ENCODE measurements at regions not wholly inside any gene's neighbourhood (a gene's known extent, or its start where the extent isn't known, plus 50 kb on each side); places are given as distances from the start of the nearest gene placed in this dataset.
"Not testable (repeated sequence)": the region's sequence is repeated elsewhere in the genome, so short reads cannot be mapped to it uniquely, and the experiment has no call there.

GRCh38 chr2:132259276-132259675, 97.5 kb upstream of the ANKRD30BL start:
- H3K9ac ChIP-seq (ENCODE audit: low read length); DNase-seq; H3K18ac ChIP-seq (ENCODE audit: low read length); H3K4me2 ChIP-seq (ENCODE audit: low read length); H3K27ac ChIP-seq (ENCODE audit: low read depth, low read length); H4K5ac ChIP-seq (ENCODE audit: low read length); H2BK120ac ChIP-seq (ENCODE audit: low read depth, low read length); H3K4me1 ChIP-seq (ENCODE audit: control insufficient read depth, low read depth, low read length); H3K4me3 ChIP-seq (ENCODE audit: low read length); H3K36me3 ChIP-seq (ENCODE audit: control insufficient read depth, insufficient read depth, low read length); H3K79me2 ChIP-seq (ENCODE audit: control insufficient read depth, insufficient read depth, low read length); H3K23ac ChIP-seq (ENCODE audit: low read length); H2BK5ac ChIP-seq (ENCODE audit: low read length); H2AK5ac ChIP-seq (ENCODE audit: low read length); H3K56ac ChIP-seq (ENCODE audit: low read length); H3K27me3 ChIP-seq (ENCODE audit: insufficient read depth, low read length, poor library complexity); H2BK15ac ChIP-seq (replicated peaks; ENCODE audit: low read depth); H3K4ac ChIP-seq (ENCODE audit: low read depth, low read length); H4K8ac ChIP-seq (ENCODE audit: low read depth, low read length); H3K79me1 ChIP-seq (ENCODE audit: low read length): not testable (repeated sequence)
- WGBS (ENCODE audit: extremely low coverage, insufficient coverage, low lambda C conversion rate), result no CpG with 5 or more reads among the region's 13 CpGs

- H3K27me3 ChIP-seq (ENCODE audit: insufficient read depth, low read length, poor library complexity), result not testable (repeated sequence)
Measured at GRCh38 chr2:132265595-132265994, 103.8 kb upstream of the ANKRD30BL start.

DNA sequence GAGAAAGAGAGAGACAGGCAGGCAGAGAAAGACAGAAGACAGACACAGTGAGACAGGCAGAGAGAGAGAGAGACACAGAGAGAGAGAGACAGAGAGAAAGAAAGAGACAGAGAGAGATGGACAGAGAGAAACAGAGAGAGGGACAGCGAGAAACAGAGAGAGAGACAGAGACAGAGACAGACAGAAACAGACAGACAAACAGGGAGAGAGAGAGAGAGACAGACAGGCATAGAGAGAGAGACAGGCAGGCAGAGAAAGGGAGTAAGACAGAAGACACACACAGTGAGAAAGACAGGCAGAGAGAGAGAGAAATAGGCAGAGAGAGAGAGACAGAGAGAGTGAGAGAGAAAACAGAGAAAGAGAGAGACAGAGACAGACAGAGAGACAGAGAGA, 105.3 kb upstream of the ANKRD30BL start:
- H3K4ac ChIP-seq (ENCODE audit: low read depth, low read length), result peak overlapping the region; percentile 18
- H3K36me3 ChIP-seq (ENCODE audit: control insufficient read depth, insufficient read depth, low read length), result no peaks in the 10 kb centered on the region
- H2BK15ac ChIP-seq (replicated peaks; ENCODE audit: low read depth), result no peak overlapping the region
- peak overlapping the region; percentile 82 for H3K56ac ChIP-seq (ENCODE audit: low read length)
- H2BK5ac ChIP-seq (ENCODE audit: low read length), result peak overlapping the region; percentile 73
- H3K18ac ChIP-seq (ENCODE audit: low read length), result peak overlapping the region; percentile 42
- H3K79me1 ChIP-seq (ENCODE audit: low read length), result no peaks in the 10 kb centered on the region
- H3K27me3 ChIP-seq (ENCODE audit: insufficient read depth, low read length, poor library complexity), result no peaks in the 10 kb centered on the region
- H4K5ac ChIP-seq (ENCODE audit: low read length), result no peak overlapping the region
- DNase-seq, result no peak
- H3K23ac ChIP-seq (ENCODE audit: low read length), result peak overlapping the region; percentile 1
- H3K4me1 ChIP-seq (ENCODE audit: control insufficient read depth, low read depth, low read length), result no peaks in the 10 kb centered on the region
- no peak overlapping the region for H3K4me2 ChIP-seq (ENCODE audit: low read length)
- H3K9ac ChIP-seq (ENCODE audit: low read length), result peak overlapping the region; percentile 55
- H3K79me2 ChIP-seq (ENCODE audit: control insufficient read depth, insufficient read depth, low read length), result no peaks in the 10 kb centered on the region
- H2AK5ac ChIP-seq (ENCODE audit: low read length), result no peak overlapping the region
- peak overlapping the region; percentile 92 for H3K27ac ChIP-seq (ENCODE audit: low read depth, low read length)
- peak overlapping the region; percentile 65 for H2BK120ac ChIP-seq (ENCODE audit: low read depth, low read length)
- WGBS (ENCODE audit: extremely low coverage, insufficient coverage, low lambda C conversion rate), result no CpG with 5 or more reads among the region's 1 CpG
- no peak overlapping the region for H3K4me3 ChIP-seq (ENCODE audit: low read length)
- H4K8ac ChIP-seq (ENCODE audit: low read depth, low read length), result no peak overlapping the region

More at GRCh38 chr2:132265595-132265994, 103.8 kb upstream of the ANKRD30BL start:
- not testable (repeated sequence) for H3K23ac ChIP-seq (ENCODE audit: low read length); H3K27ac ChIP-seq (ENCODE audit: low read depth, low read length); H3K4me1 ChIP-seq (ENCODE audit: control insufficient read depth, low read depth, low read length); H3K4ac ChIP-seq (ENCODE audit: low read depth, low read length); H3K4me2 ChIP-seq (ENCODE audit: low read length); H3K79me2 ChIP-seq (ENCODE audit: control insufficient read depth, insufficient read depth, low read length); H3K79me1 ChIP-seq (ENCODE audit: low read length); DNase-seq; H2BK120ac ChIP-seq (ENCODE audit: low read depth, low read length); H2AK5ac ChIP-seq (ENCODE audit: low read length); H3K18ac ChIP-seq (ENCODE audit: low read length); H3K9ac ChIP-seq (ENCODE audit: low read length); H3K4me3 ChIP-seq (ENCODE audit: low read length); H4K8ac ChIP-seq (ENCODE audit: low read depth, low read length); H3K36me3 ChIP-seq (ENCODE audit: control insufficient read depth, insufficient read depth, low read length); H3K56ac ChIP-seq (ENCODE audit: low read length); H2BK5ac ChIP-seq (ENCODE audit: low read length); H2BK15ac ChIP-seq (replicated peaks; ENCODE audit: low read depth); H4K5ac ChIP-seq (ENCODE audit: low read length)
- WGBS (ENCODE audit: extremely low coverage, insufficient coverage, low lambda C conversion rate), result no CpG with 5 or more reads among the region's 12 CpGs

DNA sequence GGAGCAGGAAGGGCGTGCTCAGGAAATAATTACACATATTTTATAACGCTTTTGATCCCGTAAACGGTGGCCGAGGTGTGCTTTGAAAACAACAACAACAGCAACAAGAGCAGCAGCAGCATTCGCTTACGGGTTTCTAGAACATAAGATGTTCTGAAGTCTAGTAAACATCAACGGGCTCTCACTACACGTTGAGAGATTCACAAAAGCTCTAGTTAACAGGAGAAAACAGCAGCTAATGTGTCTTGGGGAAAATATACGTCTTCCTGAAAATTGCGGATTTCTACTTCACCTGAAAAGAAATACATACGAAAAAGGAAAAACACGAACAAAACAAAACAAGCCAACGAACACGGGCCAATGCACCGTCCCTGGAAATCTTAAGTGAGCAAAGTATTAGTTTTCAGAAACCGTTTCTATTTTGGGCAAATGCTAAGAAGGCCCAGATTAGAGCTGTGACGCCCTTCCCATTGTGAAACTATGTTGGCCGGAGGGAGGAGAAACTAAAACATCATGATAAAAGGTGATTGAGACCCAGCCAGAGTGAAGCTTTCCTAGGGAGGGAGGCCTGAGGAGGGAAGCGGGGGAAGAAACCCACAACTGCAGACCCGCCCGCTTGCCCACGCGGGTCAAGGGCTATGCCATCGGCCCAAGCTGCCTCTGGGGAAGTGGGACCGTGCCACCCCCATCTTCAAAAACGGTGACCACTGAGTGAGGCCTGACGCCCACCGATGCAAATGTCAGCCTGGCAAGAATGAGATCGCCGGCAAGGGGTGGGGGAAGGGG, 105.9 kb upstream of the ANKRD30BL start:
- not testable (repeated sequence) for H4K8ac ChIP-seq (ENCODE audit: low read depth, low read length); H3K23ac ChIP-seq (ENCODE audit: low read length); H4K5ac ChIP-seq (ENCODE audit: low read length); H3K4me2 ChIP-seq (ENCODE audit: low read length); H3K36me3 ChIP-seq (ENCODE audit: control insufficient read depth, insufficient read depth, low read length); H3K79me2 ChIP-seq (ENCODE audit: control insufficient read depth, insufficient read depth, low read length); H3K4me1 ChIP-seq (ENCODE audit: control insufficient read depth, low read depth, low read length); H2AK5ac ChIP-seq (ENCODE audit: low read length); H3K4me3 ChIP-seq (ENCODE audit: low read length); H2BK15ac ChIP-seq (replicated peaks; ENCODE audit: low read depth); H3K27me3 ChIP-seq (ENCODE audit: insufficient read depth, low read length, poor library complexity); H3K79me1 ChIP-seq (ENCODE audit: low read length)
- peak overlapping the region; percentile 69 for H3K18ac ChIP-seq (ENCODE audit: low read length)
- peak overlapping the region; percentile 82 for H3K56ac ChIP-seq (ENCODE audit: low read length)
- no CpG with 5 or more reads among the region's 31 CpGs for WGBS (ENCODE audit: extremely low coverage, insufficient coverage, low lambda C conversion rate)
- H3K9ac ChIP-seq (ENCODE audit: low read length), result peak overlapping the region; percentile 55
- H2BK5ac ChIP-seq (ENCODE audit: low read length), result peak overlapping the region; percentile 73
- H3K4ac ChIP-seq (ENCODE audit: low read depth, low read length), result peak overlapping the region; percentile 18
- H2BK120ac ChIP-seq (ENCODE audit: low read depth, low read length), result peak overlapping the region; percentile 65
- peak; percentile 92 for DNase-seq
- H3K27ac ChIP-seq (ENCODE audit: low read depth, low read length), result peak overlapping the region; percentile 92

DNA sequence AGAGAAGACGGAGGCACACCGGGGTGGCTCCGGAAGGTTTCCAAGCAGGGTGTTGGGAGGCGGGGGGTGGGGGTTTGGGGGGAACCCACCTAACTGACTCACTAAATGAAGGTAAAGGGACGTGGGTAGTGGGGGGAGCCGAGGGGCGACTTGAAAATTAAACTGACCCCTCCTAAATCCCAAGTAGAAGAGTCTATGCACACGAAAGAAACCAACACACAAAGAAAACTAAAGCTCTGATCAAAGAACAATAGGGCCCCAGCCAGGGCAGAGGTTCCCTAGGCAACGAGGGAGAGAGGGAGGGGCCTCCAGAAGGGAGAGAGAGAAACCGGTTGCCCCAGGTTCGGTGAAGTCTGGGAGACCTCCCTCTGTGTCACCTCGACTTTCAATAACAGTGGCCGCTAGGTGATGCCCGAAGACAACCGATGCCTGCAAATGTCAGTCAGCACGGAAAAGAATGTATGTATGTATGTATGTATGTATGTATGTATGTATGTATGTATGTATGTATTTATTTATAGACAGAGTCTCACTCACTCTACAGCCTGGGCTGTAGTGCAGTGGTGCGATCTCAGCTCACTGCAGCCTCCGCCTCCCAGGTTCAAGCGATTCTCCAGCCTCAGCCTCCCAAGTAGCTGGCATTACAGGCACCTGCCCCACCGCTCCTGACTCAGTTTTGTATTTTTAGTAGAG, 106.7 kb upstream of the ANKRD30BL start:
- H3K27me3 ChIP-seq (ENCODE audit: insufficient read depth, low read length, poor library complexity); H2BK15ac ChIP-seq (replicated peaks; ENCODE audit: low read depth); H3K9ac ChIP-seq (ENCODE audit: low read length); H3K4me2 ChIP-seq (ENCODE audit: low read length); H3K79me2 ChIP-seq (ENCODE audit: control insufficient read depth, insufficient read depth, low read length); H3K4ac ChIP-seq (ENCODE audit: low read depth, low read length); H3K79me1 ChIP-seq (ENCODE audit: low read length); H4K5ac ChIP-seq (ENCODE audit: low read length); H2BK5ac ChIP-seq (ENCODE audit: low read length); H3K4me1 ChIP-seq (ENCODE audit: control insufficient read depth, low read depth, low read length); H3K18ac ChIP-seq (ENCODE audit: low read length); H3K4me3 ChIP-seq (ENCODE audit: low read length); H3K27ac ChIP-seq (ENCODE audit: low read depth, low read length); H3K36me3 ChIP-seq (ENCODE audit: control insufficient read depth, insufficient read depth, low read length); H3K23ac ChIP-seq (ENCODE audit: low read length); H4K8ac ChIP-seq (ENCODE audit: low read depth, low read length); H2BK120ac ChIP-seq (ENCODE audit: low read depth, low read length); H2AK5ac ChIP-seq (ENCODE audit: low read length): not testable (repeated sequence)
- peak; percentile 98 for DNase-seq
- no CpG with 5 or more reads among the region's 20 CpGs for WGBS (ENCODE audit: extremely low coverage, insufficient coverage, low lambda C conversion rate)
- H3K56ac ChIP-seq (ENCODE audit: low read length), result peak overlapping the region; percentile 42

Data from mesendoderm (in vitro differentiated cells).